ENCODE measurements at regions not wholly inside any gene's neighbourhood (a gene's known extent, or its start where the extent isn't known, plus 50 kb on each side); places are given as distances from the start of the nearest gene placed in this dataset.

DNA sequence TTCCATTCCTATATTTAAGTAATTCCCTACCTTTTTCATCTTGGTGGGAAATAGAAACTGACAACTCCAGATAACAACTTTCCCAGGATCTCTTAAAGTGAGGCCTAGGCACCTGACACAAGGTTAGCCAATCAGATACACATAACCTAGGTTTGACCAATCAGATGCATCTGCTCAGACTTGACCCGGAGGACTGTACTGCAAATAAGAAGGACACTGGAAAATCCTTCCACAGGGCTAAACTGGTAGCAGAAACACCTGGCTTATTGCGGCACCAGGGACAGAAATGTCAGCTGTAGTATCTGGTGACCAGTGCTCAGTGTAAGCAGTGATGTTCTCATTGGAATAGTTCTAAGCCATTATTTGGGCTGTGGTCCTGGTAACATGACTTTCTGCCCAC lies 204.5 kb upstream of the SLCO3A1 start:
- TF ChIP-seq, protein P1, sequence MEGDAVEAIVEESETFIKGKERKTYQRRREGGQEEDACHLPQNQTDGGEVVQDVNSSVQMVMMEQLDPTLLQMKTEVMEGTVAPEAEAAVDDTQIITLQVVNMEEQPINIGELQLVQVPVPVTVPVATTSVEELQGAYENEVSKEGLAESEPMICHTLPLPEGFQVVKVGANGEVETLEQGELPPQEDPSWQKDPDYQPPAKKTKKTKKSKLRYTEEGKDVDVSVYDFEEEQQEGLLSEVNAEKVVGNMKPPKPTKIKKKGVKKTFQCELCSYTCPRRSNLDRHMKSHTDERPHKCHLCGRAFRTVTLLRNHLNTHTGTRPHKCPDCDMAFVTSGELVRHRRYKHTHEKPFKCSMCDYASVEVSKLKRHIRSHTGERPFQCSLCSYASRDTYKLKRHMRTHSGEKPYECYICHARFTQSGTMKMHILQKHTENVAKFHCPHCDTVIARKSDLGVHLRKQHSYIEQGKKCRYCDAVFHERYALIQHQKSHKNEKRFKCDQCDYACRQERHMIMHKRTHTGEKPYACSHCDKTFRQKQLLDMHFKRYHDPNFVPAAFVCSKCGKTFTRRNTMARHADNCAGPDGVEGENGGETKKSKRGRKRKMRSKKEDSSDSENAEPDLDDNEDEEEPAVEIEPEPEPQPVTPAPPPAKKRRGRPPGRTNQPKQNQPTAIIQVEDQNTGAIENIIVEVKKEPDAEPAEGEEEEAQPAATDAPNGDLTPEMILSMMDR (conservative IDR thresholded peaks at IDR 0.05; ENCODE audit: low read depth in 2 of 2): no peak
- TF ChIP-seq EZH2 (IDR thresholded peaks at IDR 0.05; ENCODE audit: low read depth, unreplicated experiment): no peak
- no peak for TF ChIP-seq EZH2phosphoT487 (IDR thresholded peaks at IDR 0.05; ENCODE audit: unreplicated experiment)
- no peak for TF ChIP-seq POLR2AphosphoS5 (IDR thresholded peaks at IDR 0.05; ENCODE audit: low read depth)
- TF ChIP-seq, protein P2, sequence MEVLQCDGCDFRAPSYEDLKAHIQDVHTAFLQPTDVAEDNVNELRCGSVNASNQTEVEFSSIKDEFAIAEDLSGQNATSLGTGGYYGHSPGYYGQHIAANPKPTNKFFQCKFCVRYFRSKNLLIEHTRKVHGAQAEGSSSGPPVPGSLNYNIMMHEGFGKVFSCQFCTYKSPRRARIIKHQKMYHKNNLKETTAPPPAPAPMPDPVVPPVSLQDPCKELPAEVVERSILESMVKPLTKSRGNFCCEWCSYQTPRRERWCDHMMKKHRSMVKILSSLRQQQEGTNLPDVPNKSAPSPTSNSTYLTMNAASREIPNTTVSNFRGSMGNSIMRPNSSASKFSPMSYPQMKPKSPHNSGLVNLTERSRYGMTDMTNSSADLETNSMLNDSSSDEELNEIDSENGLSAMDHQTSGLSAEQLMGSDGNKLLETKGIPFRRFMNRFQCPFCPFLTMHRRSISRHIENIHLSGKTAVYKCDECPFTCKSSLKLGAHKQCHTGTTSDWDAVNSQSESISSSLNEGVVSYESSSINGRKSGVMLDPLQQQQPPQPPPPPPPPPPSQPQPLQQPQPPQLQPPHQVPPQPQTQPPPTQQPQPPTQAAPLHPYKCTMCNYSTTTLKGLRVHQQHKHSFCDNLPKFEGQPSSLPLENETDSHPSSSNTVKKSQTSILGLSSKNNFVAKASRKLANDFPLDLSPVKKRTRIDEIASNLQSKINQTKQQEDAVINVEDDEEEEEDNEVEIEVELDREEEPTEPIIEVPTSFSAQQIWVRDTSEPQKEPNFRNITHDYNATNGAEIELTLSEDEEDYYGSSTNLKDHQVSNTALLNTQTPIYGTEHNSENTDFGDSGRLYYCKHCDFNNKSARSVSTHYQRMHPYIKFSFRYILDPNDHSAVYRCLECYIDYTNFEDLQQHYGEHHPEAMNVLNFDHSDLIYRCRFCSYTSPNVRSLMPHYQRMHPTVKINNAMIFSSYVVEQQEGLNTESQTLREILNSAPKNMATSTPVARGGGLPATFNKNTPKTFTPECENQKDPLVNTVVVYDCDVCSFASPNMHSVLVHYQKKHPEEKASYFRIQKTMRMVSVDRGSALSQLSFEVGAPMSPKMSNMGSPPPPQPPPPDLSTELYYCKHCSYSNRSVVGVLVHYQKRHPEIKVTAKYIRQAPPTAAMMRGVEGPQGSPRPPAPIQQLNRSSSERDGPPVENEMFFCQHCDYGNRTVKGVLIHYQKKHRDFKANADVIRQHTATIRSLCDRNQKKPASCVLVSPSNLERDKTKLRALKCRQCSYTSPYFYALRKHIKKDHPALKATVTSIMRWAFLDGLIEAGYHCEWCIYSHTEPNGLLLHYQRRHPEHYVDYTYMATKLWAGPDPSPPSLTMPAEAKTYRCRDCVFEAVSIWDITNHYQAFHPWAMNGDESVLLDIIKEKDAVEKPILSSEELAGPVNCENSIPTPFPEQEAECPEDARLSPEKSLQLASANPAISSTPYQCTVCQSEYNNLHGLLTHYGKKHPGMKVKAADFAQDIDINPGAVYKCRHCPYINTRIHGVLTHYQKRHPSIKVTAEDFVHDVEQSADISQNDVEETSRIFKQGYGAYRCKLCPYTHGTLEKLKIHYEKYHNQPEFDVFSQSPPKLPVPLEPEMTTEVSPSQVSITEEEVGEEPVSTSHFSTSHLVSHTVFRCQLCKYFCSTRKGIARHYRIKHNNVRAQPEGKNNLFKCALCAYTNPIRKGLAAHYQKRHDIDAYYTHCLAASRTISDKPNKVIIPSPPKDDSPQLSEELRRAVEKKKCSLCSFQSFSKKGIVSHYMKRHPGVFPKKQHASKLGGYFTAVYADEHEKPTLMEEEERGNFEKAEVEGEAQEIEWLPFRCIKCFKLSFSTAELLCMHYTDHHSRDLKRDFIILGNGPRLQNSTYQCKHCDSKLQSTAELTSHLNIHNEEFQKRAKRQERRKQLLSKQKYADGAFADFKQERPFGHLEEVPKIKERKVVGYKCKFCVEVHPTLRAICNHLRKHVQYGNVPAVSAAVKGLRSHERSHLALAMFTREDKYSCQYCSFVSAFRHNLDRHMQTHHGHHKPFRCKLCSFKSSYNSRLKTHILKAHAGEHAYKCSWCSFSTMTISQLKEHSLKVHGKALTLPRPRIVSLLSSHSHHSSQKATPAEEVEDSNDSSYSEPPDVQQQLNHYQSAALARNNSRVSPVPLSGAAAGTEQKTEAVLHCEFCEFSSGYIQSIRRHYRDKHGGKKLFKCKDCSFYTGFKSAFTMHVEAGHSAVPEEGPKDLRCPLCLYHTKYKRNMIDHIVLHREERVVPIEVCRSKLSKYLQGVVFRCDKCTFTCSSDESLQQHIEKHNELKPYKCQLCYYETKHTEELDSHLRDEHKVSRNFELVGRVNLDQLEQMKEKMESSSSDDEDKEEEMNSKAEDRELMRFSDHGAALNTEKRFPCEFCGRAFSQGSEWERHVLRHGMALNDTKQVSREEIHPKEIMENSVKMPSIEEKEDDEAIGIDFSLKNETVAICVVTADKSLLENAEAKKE (CRISPR knock-in tag; IDR thresholded peaks at IDR 0.05): no peak
- no peak for TF ChIP-seq CREB1 (CRISPR knock-in tag; IDR thresholded peaks at IDR 0.05; ENCODE audit: low read depth)
- no peak for TF ChIP-seq JUNB (IDR thresholded peaks at IDR 0.05; ENCODE audit: unreplicated experiment)
- TF ChIP-seq ZNF331 (CRISPR knock-in tag; IDR thresholded peaks at IDR 0.05; ENCODE audit: low read depth): no peak
- TF ChIP-seq REST (IDR thresholded peaks at IDR 0.05; ENCODE audit: unreplicated experiment): no peak
- TF ChIP-seq STAT1 (IDR thresholded peaks at IDR 0.05; ENCODE audit: unreplicated experiment): no peak
